NB4 (cell line): ENCODE measurements at regions not wholly inside any gene's neighbourhood (a gene's known extent, or its start where the extent isn't known, plus 50 kb on each side); places are given as distances from the start of the nearest gene placed in this dataset.

Source experiments
- MAX ChIP-seq: IDR thresholded peaks from 2 replicates; pipeline ENCODE4 v1.6.1; 2011; ENCODE audit warnings: low read depth, low read length
- MYC ChIP-seq: IDR thresholded peaks from 2 replicates; pipeline ENCODE4 v1.6.1; 2011; ENCODE audit warnings: low read depth, low read length
- TF ChIP-seq, protein P1 (sequence below): IDR thresholded peaks from one replicate; pipeline ENCODE4 v1.5.1; 2012; ENCODE audit warnings: low read depth, low read length

- TF ChIP-seq, protein P1, sequence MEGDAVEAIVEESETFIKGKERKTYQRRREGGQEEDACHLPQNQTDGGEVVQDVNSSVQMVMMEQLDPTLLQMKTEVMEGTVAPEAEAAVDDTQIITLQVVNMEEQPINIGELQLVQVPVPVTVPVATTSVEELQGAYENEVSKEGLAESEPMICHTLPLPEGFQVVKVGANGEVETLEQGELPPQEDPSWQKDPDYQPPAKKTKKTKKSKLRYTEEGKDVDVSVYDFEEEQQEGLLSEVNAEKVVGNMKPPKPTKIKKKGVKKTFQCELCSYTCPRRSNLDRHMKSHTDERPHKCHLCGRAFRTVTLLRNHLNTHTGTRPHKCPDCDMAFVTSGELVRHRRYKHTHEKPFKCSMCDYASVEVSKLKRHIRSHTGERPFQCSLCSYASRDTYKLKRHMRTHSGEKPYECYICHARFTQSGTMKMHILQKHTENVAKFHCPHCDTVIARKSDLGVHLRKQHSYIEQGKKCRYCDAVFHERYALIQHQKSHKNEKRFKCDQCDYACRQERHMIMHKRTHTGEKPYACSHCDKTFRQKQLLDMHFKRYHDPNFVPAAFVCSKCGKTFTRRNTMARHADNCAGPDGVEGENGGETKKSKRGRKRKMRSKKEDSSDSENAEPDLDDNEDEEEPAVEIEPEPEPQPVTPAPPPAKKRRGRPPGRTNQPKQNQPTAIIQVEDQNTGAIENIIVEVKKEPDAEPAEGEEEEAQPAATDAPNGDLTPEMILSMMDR, result no peak
- no peak for TF ChIP-seq MAX
- no peak for TF ChIP-seq MYC
These were observed 87.9 kb downstream of the SYNE3 start for GRCh38 chr14:95428557-95428956.
